ENCODE measurements at regions not wholly inside any gene's neighbourhood (a gene's known extent, or its start where the extent isn't known, plus 50 kb on each side); places are given as distances from the start of the nearest gene placed in this dataset.

DNA sequence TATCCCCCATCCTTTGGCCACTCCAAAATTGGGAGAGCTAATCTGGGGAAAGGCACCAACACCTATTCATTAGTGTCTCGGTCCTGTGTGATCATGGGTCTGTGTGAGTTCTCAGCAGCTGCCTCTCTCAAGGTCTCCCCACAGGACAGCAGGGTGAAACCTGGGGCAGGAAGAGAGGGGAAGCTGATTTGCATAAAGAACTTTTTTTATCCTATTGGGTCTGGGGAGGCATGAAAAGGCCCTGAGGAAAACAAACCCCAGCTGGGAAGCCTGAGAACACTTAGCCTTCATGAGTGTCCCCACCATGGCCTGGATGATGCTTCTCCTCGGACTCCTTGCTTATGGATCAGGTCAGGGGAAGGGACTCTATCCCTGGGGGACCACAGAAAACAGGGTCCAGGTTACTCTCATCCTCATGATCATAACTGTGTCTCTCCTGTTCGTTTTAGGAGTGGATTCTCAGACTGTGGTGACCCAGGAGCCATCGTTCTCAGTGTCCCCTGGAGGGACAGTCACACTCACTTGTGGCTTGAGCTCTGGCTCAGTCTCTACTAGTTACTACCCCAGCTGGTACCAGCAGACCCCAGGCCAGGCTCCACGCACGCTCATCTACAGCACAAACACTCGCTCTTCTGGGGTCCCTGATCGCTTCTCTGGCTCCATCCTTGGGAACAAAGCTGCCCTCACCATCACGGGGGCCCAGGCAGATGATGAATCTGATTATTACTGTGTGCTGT, 116.0 kb upstream of the TOP3B start:
- TF ChIP-seq, protein P1, sequence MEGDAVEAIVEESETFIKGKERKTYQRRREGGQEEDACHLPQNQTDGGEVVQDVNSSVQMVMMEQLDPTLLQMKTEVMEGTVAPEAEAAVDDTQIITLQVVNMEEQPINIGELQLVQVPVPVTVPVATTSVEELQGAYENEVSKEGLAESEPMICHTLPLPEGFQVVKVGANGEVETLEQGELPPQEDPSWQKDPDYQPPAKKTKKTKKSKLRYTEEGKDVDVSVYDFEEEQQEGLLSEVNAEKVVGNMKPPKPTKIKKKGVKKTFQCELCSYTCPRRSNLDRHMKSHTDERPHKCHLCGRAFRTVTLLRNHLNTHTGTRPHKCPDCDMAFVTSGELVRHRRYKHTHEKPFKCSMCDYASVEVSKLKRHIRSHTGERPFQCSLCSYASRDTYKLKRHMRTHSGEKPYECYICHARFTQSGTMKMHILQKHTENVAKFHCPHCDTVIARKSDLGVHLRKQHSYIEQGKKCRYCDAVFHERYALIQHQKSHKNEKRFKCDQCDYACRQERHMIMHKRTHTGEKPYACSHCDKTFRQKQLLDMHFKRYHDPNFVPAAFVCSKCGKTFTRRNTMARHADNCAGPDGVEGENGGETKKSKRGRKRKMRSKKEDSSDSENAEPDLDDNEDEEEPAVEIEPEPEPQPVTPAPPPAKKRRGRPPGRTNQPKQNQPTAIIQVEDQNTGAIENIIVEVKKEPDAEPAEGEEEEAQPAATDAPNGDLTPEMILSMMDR (conservative IDR thresholded peaks at IDR 0.05; ENCODE audit: low read depth, low read length) = no peak
- no peak for TF ChIP-seq EZH2 (IDR thresholded peaks at IDR 0.05; ENCODE audit: borderline replicate concordance, low read depth, low read length, poor library complexity, severe bottlenecking)

Data from A673 (cell line).